ENCODE measurements at regions not wholly inside any gene's neighbourhood (a gene's known extent, or its start where the extent isn't known, plus 50 kb on each side); places are given as distances from the start of the nearest gene placed in this dataset.

- no peak for DNase-seq (ENCODE audit: low spot score)
- in situ Hi-C loops (cut with MboI; ENCODE audit: low pct_unique_long_range_greater_than_20kb, low sequenced_read_pairs, unreplicated experiment), result no loop called here
- TF ChIP-seq, protein P1, sequence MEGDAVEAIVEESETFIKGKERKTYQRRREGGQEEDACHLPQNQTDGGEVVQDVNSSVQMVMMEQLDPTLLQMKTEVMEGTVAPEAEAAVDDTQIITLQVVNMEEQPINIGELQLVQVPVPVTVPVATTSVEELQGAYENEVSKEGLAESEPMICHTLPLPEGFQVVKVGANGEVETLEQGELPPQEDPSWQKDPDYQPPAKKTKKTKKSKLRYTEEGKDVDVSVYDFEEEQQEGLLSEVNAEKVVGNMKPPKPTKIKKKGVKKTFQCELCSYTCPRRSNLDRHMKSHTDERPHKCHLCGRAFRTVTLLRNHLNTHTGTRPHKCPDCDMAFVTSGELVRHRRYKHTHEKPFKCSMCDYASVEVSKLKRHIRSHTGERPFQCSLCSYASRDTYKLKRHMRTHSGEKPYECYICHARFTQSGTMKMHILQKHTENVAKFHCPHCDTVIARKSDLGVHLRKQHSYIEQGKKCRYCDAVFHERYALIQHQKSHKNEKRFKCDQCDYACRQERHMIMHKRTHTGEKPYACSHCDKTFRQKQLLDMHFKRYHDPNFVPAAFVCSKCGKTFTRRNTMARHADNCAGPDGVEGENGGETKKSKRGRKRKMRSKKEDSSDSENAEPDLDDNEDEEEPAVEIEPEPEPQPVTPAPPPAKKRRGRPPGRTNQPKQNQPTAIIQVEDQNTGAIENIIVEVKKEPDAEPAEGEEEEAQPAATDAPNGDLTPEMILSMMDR (IDR thresholded peaks at IDR 0.05; ENCODE audit: extremely low read depth, insufficient read depth, missing control alignments), result no peak
Observed at GRCh38 chr6:146944809-146945208, 259.4 kb upstream of the STXBP5 start.

DNA sequence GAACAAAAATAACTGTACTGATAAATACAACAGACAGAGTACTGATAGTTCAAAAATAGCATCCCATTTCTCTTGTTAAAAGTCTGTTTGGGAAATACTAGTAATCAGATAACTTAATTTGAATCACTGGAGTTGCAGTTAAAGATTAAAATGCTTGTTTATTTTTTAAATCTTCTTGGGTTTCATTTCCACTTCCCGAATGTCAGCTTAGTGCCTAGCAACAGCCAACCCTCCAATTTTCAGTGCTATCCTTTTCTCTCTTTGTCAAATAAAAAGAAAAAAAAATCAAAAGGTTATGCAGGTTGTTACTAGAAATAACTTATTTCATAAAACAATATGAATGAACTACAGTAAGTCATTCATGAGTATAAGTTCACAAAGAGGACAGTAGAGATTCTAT, 257.7 kb upstream of the STXBP5 start:
- no peak for DNase-seq (ENCODE audit: low spot score)
- in situ Hi-C loops (cut with MboI; ENCODE audit: low pct_unique_long_range_greater_than_20kb, low sequenced_read_pairs, unreplicated experiment), result no loop called here
- TF ChIP-seq, protein P1 (IDR thresholded peaks at IDR 0.05; ENCODE audit: extremely low read depth, insufficient read depth, missing control alignments), result no peak

DNA sequence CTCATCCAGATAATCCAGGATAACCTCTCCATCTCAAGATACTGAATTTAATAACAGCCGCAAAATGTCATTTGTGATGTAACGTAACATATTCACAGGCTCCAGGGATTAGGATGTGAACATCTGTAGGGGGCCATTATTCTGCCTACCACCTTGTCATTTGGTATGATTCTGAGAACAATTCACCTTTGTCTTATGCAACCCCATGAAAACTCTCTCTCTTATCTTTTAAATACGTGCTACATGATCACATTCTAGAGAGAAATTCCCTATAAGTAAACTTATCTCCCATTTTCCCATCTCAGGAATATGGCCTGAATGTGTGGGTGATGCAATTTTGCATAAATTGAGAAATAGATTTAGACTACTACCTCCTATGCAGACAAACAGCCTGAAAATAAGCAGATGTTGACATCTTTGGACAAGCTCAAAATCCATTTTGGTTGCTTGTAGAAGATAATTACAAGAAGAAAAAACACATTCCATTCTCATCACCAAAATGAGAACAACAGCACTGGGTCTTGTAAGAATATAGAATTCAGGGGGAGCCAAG, 255.4 kb upstream of the STXBP5 start:
- no peak for DNase-seq (ENCODE audit: low spot score)
- TF ChIP-seq, protein P1 (IDR thresholded peaks at IDR 0.05; ENCODE audit: extremely low read depth, insufficient read depth, missing control alignments), result no peak
- in situ Hi-C loops (cut with MboI; ENCODE audit: low pct_unique_long_range_greater_than_20kb, low sequenced_read_pairs, unreplicated experiment), result no loop called here

DNA sequence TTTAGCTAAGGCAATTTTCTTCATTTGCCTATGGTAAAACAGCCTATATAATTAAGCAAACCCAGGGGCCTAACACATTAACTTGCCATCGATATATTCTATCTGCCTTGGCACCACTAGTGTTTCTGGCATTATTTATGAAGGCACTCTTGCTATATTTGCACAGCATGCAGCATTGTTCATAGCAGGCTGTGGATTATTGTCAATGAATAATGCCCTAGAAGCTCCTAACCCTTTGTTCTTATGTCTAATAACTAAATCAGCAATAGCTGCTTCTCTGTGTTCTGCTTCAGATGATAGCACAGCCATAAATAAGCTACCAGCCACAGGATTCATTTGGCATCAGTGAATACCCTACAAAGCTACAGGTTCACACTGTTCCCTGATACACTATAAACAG, 254.8 kb upstream of the STXBP5 start:
- DNase-seq (ENCODE audit: low spot score), result no peak
- TF ChIP-seq, protein P1 (IDR thresholded peaks at IDR 0.05; ENCODE audit: extremely low read depth, insufficient read depth, missing control alignments), result no peak
- in situ Hi-C loops (cut with MboI; ENCODE audit: low pct_unique_long_range_greater_than_20kb, low sequenced_read_pairs, unreplicated experiment), result no loop called here

DNA sequence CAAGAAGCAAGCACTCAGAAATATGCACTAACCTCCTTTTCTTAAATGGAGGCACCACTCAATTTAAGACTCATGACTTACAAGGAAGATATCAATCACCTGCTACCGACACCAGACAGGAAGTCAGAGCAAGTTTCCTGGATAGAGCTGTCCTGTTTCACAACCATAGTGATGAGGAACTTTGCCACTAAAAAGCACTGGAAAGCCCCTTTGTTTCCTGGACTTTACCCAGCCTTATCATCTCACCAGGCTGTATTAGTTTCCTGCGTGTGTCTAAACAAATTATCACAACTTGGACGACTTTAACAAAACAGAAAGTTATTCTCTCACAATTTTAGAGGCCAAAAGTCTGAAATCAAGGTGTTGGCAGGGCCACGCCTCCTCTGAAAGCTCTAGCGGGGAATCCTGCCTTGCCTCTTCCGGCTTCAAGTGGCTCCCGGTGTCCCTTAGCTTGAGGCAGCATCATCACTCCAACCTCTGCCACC, 253.8 kb upstream of the STXBP5 start:
- TF ChIP-seq, protein P1 (IDR thresholded peaks at IDR 0.05; ENCODE audit: extremely low read depth, insufficient read depth, missing control alignments), result no peak
- in situ Hi-C loops (cut with MboI; ENCODE audit: low pct_unique_long_range_greater_than_20kb, low sequenced_read_pairs, unreplicated experiment), result no loop called here
- DNase-seq (ENCODE audit: low spot score), result no peak

- TF ChIP-seq, protein P1 (IDR thresholded peaks at IDR 0.05; ENCODE audit: extremely low read depth, insufficient read depth, missing control alignments), result no peak
- no peak for DNase-seq (ENCODE audit: low spot score)
- in situ Hi-C loops (cut with MboI; ENCODE audit: low pct_unique_long_range_greater_than_20kb, low sequenced_read_pairs, unreplicated experiment), result no loop called here
Observed at GRCh38 chr6:146955570-146955969, 248.6 kb upstream of the STXBP5 start.
